OCI-LY3 (cell line): ENCODE measurements at regions not wholly inside any gene's neighbourhood (a gene's known extent, or its start where the extent isn't known, plus 50 kb on each side); places are given as distances from the start of the nearest gene placed in this dataset.

Source experiments
- H2AFZ ChIP-seq: fragments of 200-600, 300-600 bp; shearing (Covaris generic); 2 replicates; pipeline ENCODE4 v1.6.0; 2014; ENCODE audit warnings: antibody characterized with exemption, low read depth, low read length
- H3K27ac ChIP-seq: fragments of 200-600, 300-600 bp; sonication (generic); 2 replicates; pipeline ENCODE4 v1.5.1; 2014; ENCODE audit warnings: mild to moderate bottlenecking, low read length, moderate library complexity, mixed read lengths
- H3K27me3 ChIP-seq: fragments of 200-600, 300-600 bp; sonication (generic); 2 replicates; pipeline ENCODE4 v1.6.1; 2014; ENCODE audit warnings: low read depth, low read length, mixed read lengths
- H3K36me3 ChIP-seq: fragments of 200-600, 300-600 bp; sonication (generic); replicated peaks from 2 replicates; pipeline ENCODE3; 2014; ENCODE audit warnings: low read depth, low read length, mixed read lengths
- H3K4me1 ChIP-seq: fragments of 300-600, 200-600 bp; sonication (generic); 2 replicates; pipeline ENCODE4 v1.6.1; 2014; ENCODE audit warnings: low read length, mixed read lengths
- H3K4me2 ChIP-seq: fragments of 200-600, 300-600 bp; sonication (generic); 2 replicates; pipeline ENCODE4 v1.6.1; 2014; ENCODE audit warnings: low read length, mixed read lengths
- H3K4me3 ChIP-seq: fragments of 300-600, 200-600 bp; sonication (generic); 2 replicates; pipeline ENCODE4 v1.5.1; 2014; ENCODE audit warnings: antibody characterized with exemption, mild to moderate bottlenecking, low read length, moderate library complexity
- H3K79me2 ChIP-seq: fragments of 300-600, 200-600 bp; shearing (Covaris generic); 2 replicates; pipeline ENCODE4 v1.6.1; 2014; ENCODE audit warnings: mild to moderate bottlenecking, low read length, mixed read lengths
- H3K9ac ChIP-seq: fragments of 300-600, 200-600 bp; shearing (Covaris generic); 2 replicates; pipeline ENCODE4 v1.6.0; 2014; ENCODE audit warnings: mild to moderate bottlenecking, low read length, moderate library complexity
- H3K9me3 ChIP-seq: fragments of 200-600, 300-600 bp; shearing (Covaris generic); 2 replicates; pipeline ENCODE4 v1.6.1; 2014; ENCODE audit warnings: low read length, mixed read lengths; ENCODE audit not compliant: insufficient read depth
- H4K20me1 ChIP-seq: fragments of 200-600, 300-600 bp; sonication (generic); 2 replicates; pipeline ENCODE4 v1.6.1; 2016; ENCODE audit warnings: low read length, mixed read lengths; ENCODE audit not compliant: insufficient read depth
- CTCF ChIP-seq: fragments of 200-600, 300-600 bp; sonication (generic); IDR thresholded peaks from 2 replicates; pipeline ENCODE4 v1.5.1; 2014; ENCODE audit warnings: antibody characterized with exemption, low read length, low read depth
- EZH2phosphoT487 ChIP-seq: fragments of 200-600 bp; shearing (Covaris generic); IDR thresholded peaks from 2 replicates; pipeline ENCODE4 v1.6.1; 2018; ENCODE audit warnings: antibody characterized with exemption, mixed run types, low read depth

GRCh38 chr5:58403822-58404433 is 56.0 kb downstream of the PLK2 start:
- Histone ChIP-seq H3K36me3 (no peaks in the 10 kb centered on the region), H3K79me2 (no peaks in the 10 kb centered on the region), H3K4me2 (no peak overlapping the region), H4K20me1 (no peaks in the 10 kb centered on the region), H3K27ac (no peak overlapping the region), H3K4me3 (no peak overlapping the region), H2AFZ (no peak overlapping the region), H3K4me1 (no peaks in the 10 kb centered on the region), H3K27me3 (no peaks in the 10 kb centered on the region), H3K9ac (no peak overlapping the region), H3K9me3 (no peaks in the 10 kb centered on the region)
- no peak for TF ChIP-seq CTCF
- no peak for TF ChIP-seq EZH2phosphoT487

- Histone ChIP-seq H2AFZ (no peak overlapping the region), H3K36me3 (no peaks in the 10 kb centered on the region), H3K79me2 (no peaks in the 10 kb centered on the region), H3K9me3 (no peaks in the 10 kb centered on the region), H3K4me2 (no peak overlapping the region), H4K20me1 (no peaks in the 10 kb centered on the region), H3K27me3 (no peaks in the 10 kb centered on the region), H3K4me1 (no peaks in the 10 kb centered on the region), H3K4me3 (no peak overlapping the region), H3K9ac (no peak overlapping the region), H3K27ac (no peak overlapping the region)
- no peak for TF ChIP-seq CTCF
- TF ChIP-seq EZH2phosphoT487: no peak
Observed at GRCh38 chr5:58401701-58402100, 58.2 kb downstream of the PLK2 start.

GRCh38 chr5:58400737-58401136 is 59.1 kb downstream of the PLK2 start:
- Histone ChIP-seq H3K79me2 (no peaks in the 10 kb centered on the region), H3K4me3 (no peak overlapping the region), H2AFZ (no peak overlapping the region), H3K9ac (no peak overlapping the region), H3K36me3 (no peaks in the 10 kb centered on the region), H3K9me3 (no peaks in the 10 kb centered on the region), H3K4me2 (no peak overlapping the region), H3K27ac (no peak overlapping the region), H3K27me3 (no peaks in the 10 kb centered on the region), H4K20me1 (no peaks in the 10 kb centered on the region), H3K4me1 (no peaks in the 10 kb centered on the region)
- no peak for TF ChIP-seq CTCF
- TF ChIP-seq EZH2phosphoT487: no peak

GRCh38 chr5:58399951-58400350 is 59.9 kb downstream of the PLK2 start:
- TF ChIP-seq CTCF (no peak), EZH2phosphoT487 (no peak)
- H3K4me1 ChIP-seq: no peaks in the 10 kb centered on the region
- no peaks in the 10 kb centered on the region for H3K27me3 ChIP-seq

More at GRCh38 chr5:58399951-58400350, 59.9 kb downstream of the PLK2 start:
- H3K4me2 ChIP-seq: no peak overlapping the region
- H3K27ac ChIP-seq: no peak overlapping the region
- H3K9me3 ChIP-seq: no peaks in the 10 kb centered on the region
- H3K4me3 ChIP-seq: no peak overlapping the region
- H3K79me2 ChIP-seq: no peaks in the 10 kb centered on the region
- H4K20me1 ChIP-seq: no peaks in the 10 kb centered on the region
- H2AFZ ChIP-seq: no peak overlapping the region
- H3K9ac ChIP-seq: no peak overlapping the region
- no peaks in the 10 kb centered on the region for H3K36me3 ChIP-seq
